ENCODE measurements at regions not wholly inside any gene's neighbourhood (a gene's known extent, or its start where the extent isn't known, plus 50 kb on each side); places are given as distances from the start of the nearest gene placed in this dataset.
"Not testable (repeated sequence)": the region's sequence is repeated elsewhere in the genome, so short reads cannot be mapped to it uniquely, and the experiment has no call there.

GRCh38 chr5:130643321-130643720 lies 521.7 kb downstream of the HINT1 start:
- peaks cover 9% of the 10 kb centered on the region for H3K9me3 Mint-ChIP-seq
- no peaks in the 10 kb centered on the region for H3K36me3 Mint-ChIP-seq (ENCODE audit: insufficient read depth)
- no peaks in the 10 kb centered on the region for H3K4me1 Mint-ChIP-seq (ENCODE audit: low read depth)

GRCh38 chr5:130642461-130642860 lies 522.6 kb downstream of the HINT1 start:
- Mint-ChIP-seq H3K9me3 (peaks cover 9% of the 10 kb centered on the region), H3K36me3 (ENCODE audit: insufficient read depth) (no peaks in the 10 kb centered on the region), H3K4me1 (ENCODE audit: low read depth) (no peaks in the 10 kb centered on the region)

More at GRCh38 chr5:130643321-130643720, 521.7 kb downstream of the HINT1 start:
- no peak overlapping the region for H3K4me3 Mint-ChIP-seq
- no peak for ATAC-seq
- DNase-seq: no peak
- H3K27me3 Mint-ChIP-seq (ENCODE audit: low read depth): peaks cover 2% of the 10 kb centered on the region

GRCh38 chr5:130627145-130627544 lies 537.9 kb downstream of the HINT1 start:
- DNase-seq (no peak), ATAC-seq (no peak)
- peaks cover 18% of the 10 kb centered on the region for H3K9me3 Mint-ChIP-seq
- no peaks in the 10 kb centered on the region for H3K27me3 Mint-ChIP-seq (ENCODE audit: low read depth)
- no peaks in the 10 kb centered on the region for H3K4me1 Mint-ChIP-seq (ENCODE audit: low read depth)
- no peak overlapping the region for H3K4me3 Mint-ChIP-seq
- H3K36me3 Mint-ChIP-seq (ENCODE audit: insufficient read depth): no peaks in the 10 kb centered on the region

More at GRCh38 chr5:130642461-130642860, 522.6 kb downstream of the HINT1 start:
- no peak overlapping the region for H3K4me3 Mint-ChIP-seq
- H3K27me3 Mint-ChIP-seq (ENCODE audit: low read depth): peaks cover 2% of the 10 kb centered on the region
- ATAC-seq: no peak
- DNase-seq: no peak

GRCh38 chr5:130624805-130625204 lies 540.3 kb downstream of the HINT1 start:
- DNase-seq: no peak
- H3K36me3 Mint-ChIP-seq (ENCODE audit: insufficient read depth): no peaks in the 10 kb centered on the region
- no peaks in the 10 kb centered on the region for H3K27me3 Mint-ChIP-seq (ENCODE audit: low read depth)
- ATAC-seq: no peak
- peaks cover 4% of the 10 kb centered on the region for H3K9me3 Mint-ChIP-seq
- no peak overlapping the region for H3K4me3 Mint-ChIP-seq
- no peaks in the 10 kb centered on the region for H3K4me1 Mint-ChIP-seq (ENCODE audit: low read depth)

- H3K4me3 Mint-ChIP-seq: no peak overlapping the region
- no peaks in the 10 kb centered on the region for H3K36me3 Mint-ChIP-seq (ENCODE audit: insufficient read depth)
- no peaks in the 10 kb centered on the region for H3K9me3 Mint-ChIP-seq
These were observed 548.9 kb downstream of the HINT1 start for GRCh38 chr5:130616161-130616560.

GRCh38 chr5:130605234-130605633 lies 559.8 kb downstream of the HINT1 start:
- no peaks in the 10 kb centered on the region for H3K36me3 Mint-ChIP-seq (ENCODE audit: insufficient read depth)
- H3K27me3 Mint-ChIP-seq (ENCODE audit: low read depth): peaks cover 4% of the 10 kb centered on the region
- DNase-seq: no peak
- H3K4me1 Mint-ChIP-seq (ENCODE audit: low read depth): no peaks in the 10 kb centered on the region
- no peak overlapping the region for H3K4me3 Mint-ChIP-seq
- no peak for ATAC-seq
- no peaks in the 10 kb centered on the region for H3K9me3 Mint-ChIP-seq

More at GRCh38 chr5:130616161-130616560, 548.9 kb downstream of the HINT1 start:
- DNase-seq: no peak
- Mint-ChIP-seq H3K4me1 (ENCODE audit: low read depth) (no peaks in the 10 kb centered on the region), H3K27me3 (ENCODE audit: low read depth) (no peaks in the 10 kb centered on the region)
- ATAC-seq: no peak

GRCh38 chr5:130596647-130597046 lies 568.4 kb downstream of the HINT1 start:
- ATAC-seq; DNase-seq; H3K4me3 Mint-ChIP-seq; H3K9me3 Mint-ChIP-seq; H3K27me3 Mint-ChIP-seq (ENCODE audit: low read depth); H3K4me1 Mint-ChIP-seq (ENCODE audit: low read depth); H3K36me3 Mint-ChIP-seq (ENCODE audit: insufficient read depth): not testable (repeated sequence)

- H3K4me3 Mint-ChIP-seq: no peak overlapping the region
- H3K4me1 Mint-ChIP-seq (ENCODE audit: low read depth): no peaks in the 10 kb centered on the region
- H3K27me3 Mint-ChIP-seq (ENCODE audit: low read depth): no peaks in the 10 kb centered on the region
- ATAC-seq (no peak), DNase-seq (no peak)
- peaks cover 4% of the 10 kb centered on the region for H3K9me3 Mint-ChIP-seq
- H3K36me3 Mint-ChIP-seq (ENCODE audit: insufficient read depth): no peaks in the 10 kb centered on the region
These were observed 584.8 kb downstream of the HINT1 start for GRCh38 chr5:130580264-130580663.

GRCh38 chr5:130578354-130578753 lies 586.7 kb downstream of the HINT1 start:
- Mint-ChIP-seq H3K36me3 (ENCODE audit: insufficient read depth) (no peaks in the 10 kb centered on the region), H3K9me3 (peaks cover 4% of the 10 kb centered on the region), H3K4me1 (ENCODE audit: low read depth) (no peaks in the 10 kb centered on the region), H3K4me3 (no peak overlapping the region), H3K27me3 (ENCODE audit: low read depth) (peaks cover 2% of the 10 kb centered on the region)
- no peak for DNase-seq
- ATAC-seq: no peak

GRCh38 chr5:130571076-130571475 lies 594.0 kb downstream of the HINT1 start:
- Mint-ChIP-seq H3K4me1 (ENCODE audit: low read depth) (no peaks in the 10 kb centered on the region), H3K9me3 (no peaks in the 10 kb centered on the region), H3K36me3 (ENCODE audit: insufficient read depth) (no peaks in the 10 kb centered on the region), H3K4me3 (no peak overlapping the region), H3K27me3 (ENCODE audit: low read depth) (peaks cover 2% of the 10 kb centered on the region)
- DNase-seq (no peak), ATAC-seq (no peak)

- H3K27me3 Mint-ChIP-seq (ENCODE audit: low read depth): peaks cover 1% of the 10 kb centered on the region
- H3K4me1 Mint-ChIP-seq (ENCODE audit: low read depth): no peaks in the 10 kb centered on the region
- no peak for ATAC-seq
- H3K9me3 Mint-ChIP-seq: no peaks in the 10 kb centered on the region
- no peaks in the 10 kb centered on the region for H3K36me3 Mint-ChIP-seq (ENCODE audit: insufficient read depth)
- H3K4me3 Mint-ChIP-seq: no peak overlapping the region
- DNase-seq: no peak
These were observed 596.3 kb downstream of the HINT1 start for GRCh38 chr5:130568791-130569190.

- Mint-ChIP-seq H3K4me3 (no peak overlapping the region), H3K27me3 (ENCODE audit: low read depth) (peaks cover 4% of the 10 kb centered on the region), H3K9me3 (peaks cover 10% of the 10 kb centered on the region), H3K36me3 (ENCODE audit: insufficient read depth) (no peaks in the 10 kb centered on the region), H3K4me1 (ENCODE audit: low read depth) (no peaks in the 10 kb centered on the region)
- no peak for ATAC-seq
- no peak for DNase-seq
These were observed 609.6 kb downstream of the HINT1 start for GRCh38 chr5:130555429-130555828.

GRCh38 chr5:130550562-130550928 lies 614.5 kb downstream of the HINT1 start:
- Mint-ChIP-seq H3K36me3 (ENCODE audit: insufficient read depth) (no peaks in the 10 kb centered on the region), H3K4me1 (ENCODE audit: low read depth) (no peaks in the 10 kb centered on the region), H3K4me3 (no peak overlapping the region), H3K9me3 (no peaks in the 10 kb centered on the region), H3K27me3 (ENCODE audit: low read depth) (peaks cover 2% of the 10 kb centered on the region)
- ATAC-seq: no peak
- DNase-seq: no peak

- DNase-seq: no peak
- ATAC-seq: no peak
- H3K36me3 Mint-ChIP-seq (ENCODE audit: insufficient read depth): no peaks in the 10 kb centered on the region
- H3K4me3 Mint-ChIP-seq: no peak overlapping the region
- H3K27me3 Mint-ChIP-seq (ENCODE audit: low read depth): peaks cover 2% of the 10 kb centered on the region
- no peaks in the 10 kb centered on the region for H3K4me1 Mint-ChIP-seq (ENCODE audit: low read depth)
- no peaks in the 10 kb centered on the region for H3K9me3 Mint-ChIP-seq
These were observed 615.0 kb downstream of the HINT1 start for GRCh38 chr5:130549884-130550561.

- no peaks in the 10 kb centered on the region for H3K36me3 Mint-ChIP-seq (ENCODE audit: insufficient read depth)
- H3K27me3 Mint-ChIP-seq (ENCODE audit: low read depth): no peaks in the 10 kb centered on the region
- no peaks in the 10 kb centered on the region for H3K4me1 Mint-ChIP-seq (ENCODE audit: low read depth)
- H3K9me3 Mint-ChIP-seq: no peaks in the 10 kb centered on the region
- no peak for ATAC-seq
- DNase-seq: no peak
- H3K4me3 Mint-ChIP-seq: no peak overlapping the region
These were observed 618.8 kb downstream of the HINT1 start for GRCh38 chr5:130546211-130546610.
